ENCODE measurements at regions not wholly inside any gene's neighbourhood (a gene's known extent, or its start where the extent isn't known, plus 50 kb on each side); places are given as distances from the start of the nearest gene placed in this dataset.

- Histone ChIP-seq H3K4me1 (ENCODE audit: low read depth, poor library complexity, severe bottlenecking) (no peaks in the 10 kb centered on the region), H3K4me3 (IDR thresholded peaks at IDR 0.05; ENCODE audit: insufficient read depth, low read depth, low read length) (no peak overlapping the region), H3K4me2 (no peak overlapping the region), H4K20me1 (ENCODE audit: insufficient read depth) (no peaks in the 10 kb centered on the region), H3K9ac (no peak overlapping the region), H3K79me2 (ENCODE audit: insufficient read depth, low read depth) (no peaks in the 10 kb centered on the region), H3K27me3 (ENCODE audit: insufficient read depth, low read depth) (no peaks in the 10 kb centered on the region), H3K36me3 (ENCODE audit: insufficient read depth) (no peaks in the 10 kb centered on the region), H2AFZ (ENCODE audit: low read depth) (no peak overlapping the region), H3K27ac (no peak overlapping the region)
- no peak for TF ChIP-seq CTCF (conservative IDR thresholded peaks at IDR 0.05; ENCODE audit: low read depth, low read length)
These were observed 98.3 kb upstream of the PDE7B start for GRCh38 chr6:135753196-135753595.

GRCh38 chr6:135759831-135760230, 91.7 kb upstream of the PDE7B start:
- no peaks in the 10 kb centered on the region for H3K4me1 ChIP-seq (ENCODE audit: low read depth, poor library complexity, severe bottlenecking)
- no peaks in the 10 kb centered on the region for H3K36me3 ChIP-seq (ENCODE audit: insufficient read depth)
- H3K27me3 ChIP-seq (ENCODE audit: insufficient read depth, low read depth), result no peaks in the 10 kb centered on the region
- no peaks in the 10 kb centered on the region for H4K20me1 ChIP-seq (ENCODE audit: insufficient read depth)
- H3K4me3 ChIP-seq (IDR thresholded peaks at IDR 0.05; ENCODE audit: insufficient read depth, low read depth, low read length), result no peak overlapping the region
- no peaks in the 10 kb centered on the region for H3K79me2 ChIP-seq (ENCODE audit: insufficient read depth, low read depth)
- no peak overlapping the region for H3K4me2 ChIP-seq
- no peak overlapping the region for H2AFZ ChIP-seq (ENCODE audit: low read depth)
- no peak overlapping the region for H3K9ac ChIP-seq
- no peak overlapping the region for H3K27ac ChIP-seq
- no peak for TF ChIP-seq CTCF (conservative IDR thresholded peaks at IDR 0.05; ENCODE audit: low read depth, low read length)

- no peaks in the 10 kb centered on the region for H3K27me3 ChIP-seq (ENCODE audit: insufficient read depth, low read depth)
- H3K27ac ChIP-seq, result no peak overlapping the region
- TF ChIP-seq CTCF (conservative IDR thresholded peaks at IDR 0.05; ENCODE audit: low read depth, low read length), result no peak
- no peaks in the 10 kb centered on the region for H3K79me2 ChIP-seq (ENCODE audit: insufficient read depth, low read depth)
- H3K4me1 ChIP-seq (ENCODE audit: low read depth, poor library complexity, severe bottlenecking), result no peaks in the 10 kb centered on the region
- no peak overlapping the region for H3K4me2 ChIP-seq
- H3K9ac ChIP-seq, result no peak overlapping the region
- no peak overlapping the region for H2AFZ ChIP-seq (ENCODE audit: low read depth)
- no peak overlapping the region for H3K4me3 ChIP-seq (IDR thresholded peaks at IDR 0.05; ENCODE audit: insufficient read depth, low read depth, low read length)
- no peaks in the 10 kb centered on the region for H4K20me1 ChIP-seq (ENCODE audit: insufficient read depth)
- no peaks in the 10 kb centered on the region for H3K36me3 ChIP-seq (ENCODE audit: insufficient read depth)
These were observed 77.5 kb upstream of the PDE7B start for GRCh38 chr6:135774006-135774405.

- no peaks in the 10 kb centered on the region for H3K27me3 ChIP-seq (ENCODE audit: insufficient read depth, low read depth)
These were observed 72.3 kb upstream of the PDE7B start for GRCh38 chr6:135779213-135779612.

More at GRCh38 chr6:135779213-135779612, 72.3 kb upstream of the PDE7B start:
- H3K4me2 ChIP-seq, result no peak overlapping the region
- no peak for TF ChIP-seq CTCF (conservative IDR thresholded peaks at IDR 0.05; ENCODE audit: low read depth, low read length)
- H3K9ac ChIP-seq, result no peak overlapping the region
- H2AFZ ChIP-seq (ENCODE audit: low read depth), result no peak overlapping the region
- no peaks in the 10 kb centered on the region for H3K79me2 ChIP-seq (ENCODE audit: insufficient read depth, low read depth)
- H3K4me3 ChIP-seq (IDR thresholded peaks at IDR 0.05; ENCODE audit: insufficient read depth, low read depth, low read length), result no peak overlapping the region
- H3K27ac ChIP-seq, result no peak overlapping the region
- no peaks in the 10 kb centered on the region for H4K20me1 ChIP-seq (ENCODE audit: insufficient read depth)
- H3K36me3 ChIP-seq (ENCODE audit: insufficient read depth), result no peaks in the 10 kb centered on the region
- H3K4me1 ChIP-seq (ENCODE audit: low read depth, poor library complexity, severe bottlenecking), result no peaks in the 10 kb centered on the region
